Neutrophil (primary cell): ENCODE measurements at regions not wholly inside any gene's neighbourhood (a gene's known extent, or its start where the extent isn't known, plus 50 kb on each side); places are given as distances from the start of the nearest gene placed in this dataset.

Experiments used
- H3K27ac ChIP-seq: fragments of 200-600 bp; sonication (generic); 2 replicates; pipeline ENCODE4 v1.5.1; 2016; ENCODE audit warnings: mild to moderate bottlenecking, moderate library complexity
- H3K27me3 ChIP-seq: fragments of 200-600 bp; sonication (generic); 2 replicates; pipeline ENCODE4 v1.6.0; 2016; ENCODE audit warnings: mild to moderate bottlenecking
- H3K36me3 ChIP-seq: fragments of 200-600 bp; sonication (generic); 2 replicates; pipeline ENCODE4 v1.5.1; 2017
- H3K4me1 ChIP-seq, 2 experiments: fragments of 200-600 bp in 1 of 2; sonication (generic) in 1 of 2; 1 replicate in 1 of 2; 2 replicates in 1 of 2; pipeline versions ENCODE4 v1.5.1 to v1.6.1; 2013 to 2016; ENCODE audit warnings: low read depth in 1 of 2, low read length in 1 of 2, mild to moderate bottlenecking in 1 of 2, moderate library complexity in 1 of 2; ENCODE audit not compliant: control insufficient read depth in 1 of 2, insufficient read depth in 1 of 2
- H3K4me3 ChIP-seq, 2 experiments: fragments of 200-600 bp in 1 of 2; sonication (generic) in 1 of 2; 1 replicate in 1 of 2; 2 replicates in 1 of 2; pipeline ENCODE4 v1.5.1; 2013 to 2016; ENCODE audit warnings: low read depth in 1 of 2, low read length in 1 of 2, mild to moderate bottlenecking in 1 of 2, moderate library complexity in 1 of 2
- H3K9me3 ChIP-seq: fragments of 200-600 bp; sonication (generic); 2 replicates; pipeline ENCODE4 v1.5.1; 2016
- CTCF ChIP-seq: fragments of 200-600 bp; sonication (generic); IDR thresholded peaks from 2 replicates; pipeline ENCODE4 v1.5.1; 2016; ENCODE audit warnings: antibody characterized with exemption

- H3K36me3 ChIP-seq: no peaks in the 10 kb centered on the region
- H3K4me1 ChIP-seq: no peaks in the 10 kb centered on the region
- no peak for TF ChIP-seq CTCF
Observed at GRCh38 chr2:160890667-160891352, 269.4 kb upstream of the TANK start.

GRCh38 chr2:160891353-160891740 lies 268.9 kb upstream of the TANK start:
- H3K9me3 ChIP-seq: no peaks in the 10 kb centered on the region
- H3K4me1 ChIP-seq: no peaks in the 10 kb centered on the region
- H3K4me3 ChIP-seq: no peak overlapping the region
- H3K36me3 ChIP-seq: no peaks in the 10 kb centered on the region
- no peak overlapping the region for H3K27ac ChIP-seq
- no peak for TF ChIP-seq CTCF
- H3K27me3 ChIP-seq: no peaks in the 10 kb centered on the region

More at GRCh38 chr2:160890667-160891352, 269.4 kb upstream of the TANK start:
- no peaks in the 10 kb centered on the region for H3K27me3 ChIP-seq
- H3K4me3 ChIP-seq: no peak overlapping the region
- H3K9me3 ChIP-seq: no peaks in the 10 kb centered on the region
- no peak overlapping the region for H3K27ac ChIP-seq

GRCh38 chr2:160892204-160892603 lies 268.0 kb upstream of the TANK start:
- TF ChIP-seq CTCF: no peak
- H3K27ac ChIP-seq: no peak overlapping the region
- H3K9me3 ChIP-seq: no peaks in the 10 kb centered on the region
- no peaks in the 10 kb centered on the region for H3K27me3 ChIP-seq
- H3K36me3 ChIP-seq: no peaks in the 10 kb centered on the region
- no peak overlapping the region for H3K4me3 ChIP-seq
- H3K4me1 ChIP-seq: no peaks in the 10 kb centered on the region

GRCh38 chr2:160893581-160893980 lies 266.6 kb upstream of the TANK start:
- no peak overlapping the region for H3K27ac ChIP-seq
- H3K27me3 ChIP-seq: no peaks in the 10 kb centered on the region
- no peak for TF ChIP-seq CTCF
- H3K4me1 ChIP-seq: no peaks in the 10 kb centered on the region
- H3K4me3 ChIP-seq: no peak overlapping the region
- H3K9me3 ChIP-seq: no peaks in the 10 kb centered on the region
- H3K36me3 ChIP-seq: no peaks in the 10 kb centered on the region

- H3K4me3 ChIP-seq: no peak overlapping the region
- no peak for TF ChIP-seq CTCF
Observed at GRCh38 chr2:160898581-160899307, 261.5 kb upstream of the TANK start.

More at GRCh38 chr2:160898581-160899307, 261.5 kb upstream of the TANK start:
- H3K36me3 ChIP-seq: no peaks in the 10 kb centered on the region
- H3K4me1 ChIP-seq: no peaks in the 10 kb centered on the region
- H3K9me3 ChIP-seq: no peaks in the 10 kb centered on the region
- H3K27ac ChIP-seq: no peak overlapping the region
- H3K27me3 ChIP-seq: no peaks in the 10 kb centered on the region
